Tibial nerve (tissue), 4 donors: ENCODE measurements at regions not wholly inside any gene's neighbourhood (a gene's known extent, or its start where the extent isn't known, plus 50 kb on each side); places are given as distances from the start of the nearest gene placed in this dataset.

Source experiments
- DNase-seq, 2 donors: peaks; one replicate each; pipeline ENCODE4 v3.0.0-alpha.2; 2019; ENCODE audit warnings: low spot score in 2 of 2
- H3K27ac ChIP-seq, 4 donors: fragments of 200-600 bp; sonication (generic) in 3 of 4; one replicate each; pipeline ENCODE4 v1.5.1; 2017 to 2019; ENCODE audit warnings: mild to moderate bottlenecking in 1 of 4
- H3K27me3 ChIP-seq, 2 donors: fragments of 200-600 bp; sonication (generic) in 1 of 2; one replicate each; pipeline versions ENCODE4 v1.5.1 to v1.6.0; 2017 to 2019
- H3K36me3 ChIP-seq, 3 donors: fragments of 200-600 bp; sonication (generic); one replicate each; pipeline ENCODE4 v1.5.1; 2018 to 2019
- H3K4me1 ChIP-seq, 4 donors: fragments of 200-600 bp; sonication (generic) in 3 of 4; one replicate each; pipeline ENCODE4 v1.5.1; 2017 to 2019
- H3K4me3 ChIP-seq, 4 donors: fragments of 200-600 bp; sonication (generic) in 3 of 4; one replicate each; pipeline ENCODE4 v1.5.1; 2017 to 2019; ENCODE audit warnings: mild to moderate bottlenecking in 1 of 4, moderate library complexity in 1 of 4
- H3K9me3 ChIP-seq, 4 donors: fragments of 200-600 bp; sonication (generic) in 3 of 4; one replicate each; pipeline ENCODE4 v1.5.1; 2017 to 2019
- CTCF ChIP-seq, 5 experiments: fragments of 200-600 bp in 3 of 5; fragments of 450-650 bp in 2 of 5; sonication (generic) in 3 of 5; IDR thresholded peaks; one replicate each; pipeline ENCODE4 v1.5.1; 2016 to 2019; ENCODE audit warnings: antibody characterized with exemption in 5 of 5, mild to moderate bottlenecking in 3 of 5, moderate library complexity in 2 of 5
- EP300 ChIP-seq, 2 donors: sonication (generic); formaldehyde crosslinking; IDR thresholded peaks; one replicate each; pipeline ENCODE4 v1.6.1; 2017; ENCODE audit warnings: antibody characterized with exemption in 2 of 2, mild to moderate bottlenecking in 1 of 2
- POLR2A ChIP-seq, 2 donors: fragments of 450-650 bp; IDR thresholded peaks; one replicate each; pipeline ENCODE4 v1.6.1; 2017; ENCODE audit warnings: antibody characterized with exemption in 2 of 2, mild to moderate bottlenecking in 2 of 2, moderate library complexity in 2 of 2
- WGBS, 2 donors: methylation state at CpG; one replicate each; pipeline ENCODE4 v1.1.5; 2018; 5-methylcytosine and 5-hydroxymethylcytosine counted together

- Histone ChIP-seq H3K27me3 (no peaks in the 10 kb centered on the region), H3K36me3 (no peaks in the 10 kb centered on the region), H3K4me1 (no peaks in the 10 kb centered on the region), H3K27ac (no peak overlapping the region), H3K9me3 (no peaks in the 10 kb centered on the region), H3K4me3 (no peak overlapping the region)
- DNase-seq: no peak
- TF ChIP-seq EP300 (IDR thresholded peaks at IDR 0.05): no peak
- 67 to 70% methylated on average over 4 of the region's 4 CpGs for WGBS, 2 donors
Measured at GRCh38 chr14:59091976-59092375, 96.5 kb upstream of the DAAM1 start.

GRCh38 chr14:59093902-59094301, 94.6 kb upstream of the DAAM1 start:
- TF ChIP-seq CTCF (IDR thresholded peaks at IDR 0.05) (no peak), POLR2A (IDR thresholded peaks at IDR 0.05) (no peak), EP300 (IDR thresholded peaks at IDR 0.05) (no peak)
- 81 to 86% methylated on average over 7 of the region's 7 CpGs for WGBS, 2 donors

GRCh38 chr14:59096303-59096702, 92.2 kb upstream of the DAAM1 start:
- Histone ChIP-seq H3K9me3 (no peaks in the 10 kb centered on the region), H3K27ac (no peak overlapping the region), H3K36me3 (no peaks in the 10 kb centered on the region), H3K27me3 (no peaks in the 10 kb centered on the region), H3K4me1 (no peaks in the 10 kb centered on the region), H3K4me3 (no peak overlapping the region)
- 24 to 39% methylated on average over 2 of the region's 2 CpGs for WGBS, 2 donors
- TF ChIP-seq CTCF (IDR thresholded peaks at IDR 0.05): no peak
- no peak for TF ChIP-seq POLR2A (IDR thresholded peaks at IDR 0.05)
- no peak for TF ChIP-seq EP300 (IDR thresholded peaks at IDR 0.05)
- DNase-seq: no peak

More at GRCh38 chr14:59093902-59094301, 94.6 kb upstream of the DAAM1 start:
- no peak overlapping the region for H3K4me3 ChIP-seq
- no peak for DNase-seq
- no peaks in the 10 kb centered on the region for H3K4me1 ChIP-seq
- H3K9me3 ChIP-seq: no peaks in the 10 kb centered on the region
- H3K27me3 ChIP-seq: no peaks in the 10 kb centered on the region
- no peak overlapping the region for H3K27ac ChIP-seq
- no peaks in the 10 kb centered on the region for H3K36me3 ChIP-seq

GRCh38 chr14:59097681-59098080, 90.8 kb upstream of the DAAM1 start:
- WGBS, 2 donors: 88 to 93% methylated on average over 4 of the region's 4 CpGs
- no peaks in the 10 kb centered on the region for H3K9me3 ChIP-seq
- no peak for TF ChIP-seq CTCF (IDR thresholded peaks at IDR 0.05)
- TF ChIP-seq POLR2A (IDR thresholded peaks at IDR 0.05): no peak
- no peak for TF ChIP-seq EP300 (IDR thresholded peaks at IDR 0.05)
- no peak overlapping the region for H3K4me3 ChIP-seq
- no peaks in the 10 kb centered on the region for H3K27me3 ChIP-seq
- DNase-seq: no peak
- no peaks in the 10 kb centered on the region for H3K4me1 ChIP-seq
- no peak overlapping the region for H3K27ac ChIP-seq
- H3K36me3 ChIP-seq: no peaks in the 10 kb centered on the region

- no peaks in the 10 kb centered on the region for H3K4me1 ChIP-seq
- WGBS, 2 donors: 84 to 85% methylated on average over 4 of the region's 4 CpGs
- DNase-seq: no peak
- H3K4me3 ChIP-seq: no peak overlapping the region
- no peak for TF ChIP-seq CTCF (IDR thresholded peaks at IDR 0.05)
- TF ChIP-seq EP300 (IDR thresholded peaks at IDR 0.05): no peak
- TF ChIP-seq POLR2A (IDR thresholded peaks at IDR 0.05): no peak
- H3K27me3 ChIP-seq: no peaks in the 10 kb centered on the region
- no peaks in the 10 kb centered on the region for H3K36me3 ChIP-seq
- no peaks in the 10 kb centered on the region for H3K9me3 ChIP-seq
- H3K27ac ChIP-seq: no peak overlapping the region
Measured at GRCh38 chr14:59098377-59098776, 90.1 kb upstream of the DAAM1 start.

GRCh38 chr14:59100205-59100604, 88.3 kb upstream of the DAAM1 start:
- DNase-seq: no peak
- no peak overlapping the region for H3K4me3 ChIP-seq
- no peaks in the 10 kb centered on the region for H3K9me3 ChIP-seq
- no peaks in the 10 kb centered on the region for H3K4me1 ChIP-seq
- no peaks in the 10 kb centered on the region for H3K36me3 ChIP-seq
- TF ChIP-seq CTCF (IDR thresholded peaks at IDR 0.05) (no peak), EP300 (IDR thresholded peaks at IDR 0.05) (no peak), POLR2A (IDR thresholded peaks at IDR 0.05) (no peak)
- H3K27me3 ChIP-seq: no peaks in the 10 kb centered on the region
- WGBS, 2 donors: 90 to 93% methylated on average over 4 of the region's 4 CpGs
- no peak overlapping the region for H3K27ac ChIP-seq
